Fibroblast of skin of right biceps (primary cell): ENCODE measurements at regions not wholly inside any gene's neighbourhood (a gene's known extent, or its start where the extent isn't known, plus 50 kb on each side); places are given as distances from the start of the nearest gene placed in this dataset.

Source experiments
- DNase-seq: peaks from one replicate; pipeline ENCODE4 v3.0.0-alpha.2; 2013

- DNase-seq: no peak
These were observed 433.3 kb downstream of the GPAM start for GRCh38 chr10:111750165-111750849.

- peak; percentile 49 for DNase-seq
These were observed 427.1 kb downstream of the GPAM start for GRCh38 chr10:111756217-111757061.

GRCh38 chr10:111758593-111758992 lies 425.0 kb downstream of the GPAM start:
- no peak for DNase-seq

DNA sequence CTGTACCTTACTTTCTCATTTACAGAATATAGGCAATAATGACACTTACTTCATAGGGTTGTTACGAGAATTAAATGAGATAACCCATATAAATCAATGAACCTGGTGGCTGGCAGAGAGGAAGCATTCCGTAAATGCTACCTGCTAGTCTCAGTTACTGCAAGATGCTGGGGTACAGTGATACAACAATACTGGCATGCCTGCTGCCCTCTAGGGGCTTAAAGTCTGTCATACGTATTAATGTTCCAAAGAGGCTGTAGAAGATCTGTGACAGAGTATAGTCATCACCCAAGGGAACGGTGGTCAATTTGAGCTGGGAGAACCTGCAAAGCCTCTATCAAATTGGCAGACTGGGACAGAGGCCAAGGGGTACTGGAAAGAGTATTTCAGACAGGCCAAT lies 421.5 kb downstream of the GPAM start:
- no peak for DNase-seq

DNA sequence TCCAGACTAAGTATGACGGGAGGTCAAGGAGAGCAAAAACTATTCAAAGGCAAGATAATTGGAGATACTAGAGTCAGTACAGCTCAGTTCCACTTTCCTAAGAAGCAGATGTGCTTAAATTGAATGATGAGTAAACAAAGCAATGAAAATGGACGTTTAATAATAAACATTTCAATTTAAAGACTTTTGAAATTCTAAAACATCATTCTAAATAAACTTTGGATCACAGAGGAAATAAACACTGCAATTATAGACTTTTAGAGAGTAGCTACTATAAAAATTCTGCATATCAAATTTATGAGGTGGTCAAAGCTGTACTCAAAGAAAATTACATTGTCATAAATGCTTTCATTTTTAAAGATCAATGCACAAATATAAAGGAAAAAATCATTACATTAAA lies 418.3 kb downstream of the GPAM start:
- no peak for DNase-seq

DNA sequence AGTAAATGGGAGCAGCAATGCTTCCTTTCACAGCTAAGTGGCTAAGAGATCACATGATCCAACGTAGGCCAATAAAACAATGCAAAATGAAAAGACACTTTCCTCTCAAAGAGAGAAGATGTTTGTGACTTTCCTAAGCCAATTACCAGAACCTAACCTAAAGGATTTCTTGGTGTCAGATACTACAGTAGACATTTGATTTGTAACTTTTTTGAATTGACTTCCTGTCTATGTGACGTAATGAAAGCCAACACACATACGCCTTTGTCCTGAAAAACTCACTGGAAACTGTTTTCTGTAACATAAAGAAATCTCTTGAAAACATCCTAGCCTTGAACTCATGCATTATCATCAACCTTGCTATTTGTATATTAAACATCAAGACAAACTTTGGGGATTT lies 417.1 kb downstream of the GPAM start:
- no peak for DNase-seq

- DNase-seq: no peak
These were observed 415.9 kb downstream of the GPAM start for GRCh38 chr10:111767661-111768060.

- no peak for DNase-seq
These were observed 409.6 kb downstream of the GPAM start for GRCh38 chr10:111773950-111774349.

GRCh38 chr10:111774486-111774885 lies 409.1 kb downstream of the GPAM start:
- no peak for DNase-seq

- no peak for DNase-seq
These were observed 399.1 kb downstream of the GPAM start for GRCh38 chr10:111784436-111784835.

- no peak for DNase-seq
These were observed 398.6 kb downstream of the GPAM start for GRCh38 chr10:111784946-111785465.

DNA sequence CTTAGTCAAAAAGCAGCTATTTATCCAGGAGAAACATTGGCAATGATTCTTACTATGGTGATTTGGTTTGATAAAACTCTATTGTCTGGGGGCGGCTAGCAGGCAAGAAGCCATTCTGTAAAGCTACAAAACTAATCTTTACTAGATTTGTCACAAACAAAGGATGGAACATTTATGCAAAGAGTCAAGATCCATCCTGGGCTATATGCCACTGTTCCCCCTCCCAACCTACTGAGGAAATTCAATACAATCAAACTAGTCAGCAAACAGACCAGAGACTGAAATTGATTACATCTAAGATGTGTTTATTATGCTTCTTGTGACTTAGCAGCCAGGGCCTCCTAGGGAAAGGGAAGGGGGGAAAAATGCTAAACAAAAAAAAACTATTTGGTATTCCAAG lies 397.6 kb downstream of the GPAM start:
- no peak for DNase-seq

GRCh38 chr10:111789821-111790220 lies 393.7 kb downstream of the GPAM start:
- no peak for DNase-seq

DNA sequence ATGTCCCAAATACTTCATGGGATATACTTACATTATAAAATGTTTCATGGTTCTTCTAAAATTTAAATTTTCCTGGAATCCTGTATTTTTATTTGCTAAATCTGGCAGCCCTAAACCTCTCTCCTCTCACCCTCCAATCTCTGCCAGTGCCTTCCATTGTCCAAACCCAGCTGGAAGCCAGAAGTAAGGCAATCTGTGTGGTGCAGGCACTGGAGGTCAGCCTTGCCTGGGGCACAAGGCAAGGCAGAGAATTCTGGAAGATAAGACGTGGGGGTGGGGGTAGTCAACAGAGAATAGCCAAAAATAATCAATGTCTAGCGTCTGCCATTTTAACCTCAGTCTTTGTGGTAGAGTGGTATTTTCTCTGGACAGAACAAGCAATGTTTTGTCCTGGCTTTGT lies 381.7 kb downstream of the GPAM start:
- DNase-seq: no peak

- no peak for DNase-seq
These were observed 378.8 kb downstream of the GPAM start for GRCh38 chr10:111804781-111805180.

- DNase-seq: no peak
These were observed 372.0 kb downstream of the GPAM start for GRCh38 chr10:111811517-111811916.

DNA sequence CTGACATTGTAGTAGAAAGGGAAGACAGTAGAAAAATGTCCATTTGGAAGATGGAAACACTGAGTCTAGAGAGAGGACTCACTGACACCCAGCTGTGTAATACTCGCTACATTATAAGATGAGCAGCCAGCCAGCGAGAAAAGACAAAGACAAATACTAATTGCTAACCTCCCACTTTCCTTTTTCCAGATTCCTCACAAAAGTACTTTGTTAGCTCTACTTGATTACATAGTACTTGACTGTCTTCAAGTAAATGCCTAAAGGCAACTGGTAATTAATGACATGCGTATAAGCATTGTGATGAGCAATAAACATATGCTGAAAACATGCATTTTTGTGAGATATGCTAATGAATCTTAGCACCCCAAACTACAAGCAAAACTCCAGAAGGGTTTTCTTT lies 363.1 kb downstream of the GPAM start:
- DNase-seq: no peak

- no peak for DNase-seq
These were observed 361.7 kb downstream of the GPAM start for GRCh38 chr10:111821871-111822270.

- DNase-seq: no peak
These were observed 360.9 kb downstream of the GPAM start for GRCh38 chr10:111822661-111823060.

DNA sequence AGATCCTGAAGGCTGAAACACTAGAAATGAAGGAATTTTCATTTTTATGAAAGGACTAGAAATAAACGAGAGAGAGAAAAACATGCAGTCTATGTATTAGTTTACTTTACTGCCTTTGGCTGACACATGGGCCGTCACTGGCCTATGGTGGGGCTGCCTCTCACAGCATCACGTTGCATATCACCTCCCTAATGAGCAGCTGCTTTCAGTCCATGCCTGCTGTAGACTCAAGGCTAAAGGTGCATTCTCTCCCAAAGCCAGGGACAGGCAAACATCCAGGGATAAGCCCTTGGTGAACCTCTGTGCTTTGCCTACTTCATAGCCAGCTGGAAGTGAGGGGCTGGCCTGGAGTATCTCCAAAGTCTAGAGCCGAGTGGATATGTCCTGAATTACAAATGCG lies 359.4 kb downstream of the GPAM start:
- DNase-seq: no peak

DNA sequence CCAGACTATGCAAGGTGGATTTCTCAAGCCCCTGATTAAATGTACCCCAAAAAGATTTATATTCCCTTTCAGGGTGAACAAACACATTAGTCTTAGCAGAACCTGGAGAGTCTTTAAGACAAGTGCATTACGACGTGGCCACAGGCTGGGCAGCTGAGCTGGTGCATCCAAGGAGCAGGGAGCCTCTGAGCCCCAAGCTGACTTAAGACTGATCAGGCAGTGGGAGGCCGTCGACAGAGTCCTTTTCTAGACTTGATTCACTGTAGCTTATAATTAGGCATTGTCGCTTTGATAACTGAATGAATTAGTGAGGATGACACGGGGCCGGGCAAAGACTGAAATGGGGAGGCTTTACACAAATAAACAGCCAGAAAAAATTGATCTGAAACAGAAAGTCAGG lies 353.2 kb downstream of the GPAM start:
- DNase-seq: no peak

DNA sequence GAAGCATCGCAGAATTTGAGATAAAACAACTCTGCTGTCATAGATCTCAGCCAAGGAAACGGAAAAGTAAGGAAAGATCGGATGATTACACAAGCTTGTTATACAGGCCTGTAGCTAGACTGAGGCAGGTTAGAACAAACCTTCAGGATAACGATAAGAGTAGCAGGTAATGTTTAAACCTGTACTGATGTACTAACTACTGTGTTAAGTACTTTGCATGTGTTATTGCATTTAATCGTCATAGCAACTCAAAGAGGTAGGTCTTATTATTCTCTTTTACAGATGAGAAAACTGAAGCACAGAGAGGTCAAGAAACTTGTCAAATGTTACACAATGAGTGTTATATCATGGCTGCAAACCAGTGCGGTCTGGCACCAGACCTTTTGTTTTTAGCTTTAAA lies 352.5 kb downstream of the GPAM start:
- no peak for DNase-seq

GRCh38 chr10:111833251-111833650 lies 350.3 kb downstream of the GPAM start:
- DNase-seq: peak; percentile 66

GRCh38 chr10:111835574-111835973 lies 348.0 kb downstream of the GPAM start:
- DNase-seq: peak; percentile 96
